GM21390 (cell line): ENCODE measurements at regions not wholly inside any gene's neighbourhood (a gene's known extent, or its start where the extent isn't known, plus 50 kb on each side); places are given as distances from the start of the nearest gene placed in this dataset.

ENCODE experiments used
- ATAC-seq: cut with Tn5 transposase; IDR thresholded peaks from one replicate; pipeline ENCODE4 v1.9.1; 2021; ENCODE audit not compliant: unreplicated experiment

- no peak for ATAC-seq
These were observed 138.0 kb upstream of the SMAD3 start for GRCh38 chr15:66927201-66928077.

- ATAC-seq, result no peak
These were observed 137.3 kb upstream of the SMAD3 start for GRCh38 chr15:66928101-66928500.

GRCh38 chr15:66928784-66929183, 136.6 kb upstream of the SMAD3 start:
- ATAC-seq, result no peak

- no peak for ATAC-seq
These were observed 135.5 kb upstream of the SMAD3 start for GRCh38 chr15:66929843-66930402.

GRCh38 chr15:66931768-66932633, 133.4 kb upstream of the SMAD3 start:
- no peak for ATAC-seq

- no peak for ATAC-seq
These were observed 132.8 kb upstream of the SMAD3 start for GRCh38 chr15:66932634-66933024.

GRCh38 chr15:66933932-66934867, 131.2 kb upstream of the SMAD3 start:
- no peak for ATAC-seq

GRCh38 chr15:66934868-66935520, 130.4 kb upstream of the SMAD3 start:
- ATAC-seq, result no peak

GRCh38 chr15:66935688-66936087, 129.7 kb upstream of the SMAD3 start:
- ATAC-seq, result no peak

GRCh38 chr15:66936109-66936860, 129.1 kb upstream of the SMAD3 start:
- ATAC-seq, result no peak

- ATAC-seq, result no peak
These were observed 128.4 kb upstream of the SMAD3 start for GRCh38 chr15:66936861-66937582.

- ATAC-seq, result no peak
These were observed 127.8 kb upstream of the SMAD3 start for GRCh38 chr15:66937588-66937987.

GRCh38 chr15:66938114-66938830, 127.1 kb upstream of the SMAD3 start:
- ATAC-seq, result no peak

GRCh38 chr15:66939016-66939415, 126.4 kb upstream of the SMAD3 start:
- ATAC-seq, result no peak

- no peak for ATAC-seq
These were observed 125.9 kb upstream of the SMAD3 start for GRCh38 chr15:66939451-66940023.

GRCh38 chr15:66940368-66940767, 125.0 kb upstream of the SMAD3 start:
- ATAC-seq, result no peak

- no peak for ATAC-seq
These were observed 124.2 kb upstream of the SMAD3 start for GRCh38 chr15:66941108-66941711.
